HG02623 (cell line): ENCODE measurements at regions not wholly inside any gene's neighbourhood (a gene's known extent, or its start where the extent isn't known, plus 50 kb on each side); places are given as distances from the start of the nearest gene placed in this dataset.

Source experiments
- ATAC-seq: cut with Tn5 transposase; IDR thresholded peaks from one replicate; pipeline ENCODE4 v1.9.1; 2021; ENCODE audit warnings: moderate library complexity; ENCODE audit not compliant: unreplicated experiment

DNA sequence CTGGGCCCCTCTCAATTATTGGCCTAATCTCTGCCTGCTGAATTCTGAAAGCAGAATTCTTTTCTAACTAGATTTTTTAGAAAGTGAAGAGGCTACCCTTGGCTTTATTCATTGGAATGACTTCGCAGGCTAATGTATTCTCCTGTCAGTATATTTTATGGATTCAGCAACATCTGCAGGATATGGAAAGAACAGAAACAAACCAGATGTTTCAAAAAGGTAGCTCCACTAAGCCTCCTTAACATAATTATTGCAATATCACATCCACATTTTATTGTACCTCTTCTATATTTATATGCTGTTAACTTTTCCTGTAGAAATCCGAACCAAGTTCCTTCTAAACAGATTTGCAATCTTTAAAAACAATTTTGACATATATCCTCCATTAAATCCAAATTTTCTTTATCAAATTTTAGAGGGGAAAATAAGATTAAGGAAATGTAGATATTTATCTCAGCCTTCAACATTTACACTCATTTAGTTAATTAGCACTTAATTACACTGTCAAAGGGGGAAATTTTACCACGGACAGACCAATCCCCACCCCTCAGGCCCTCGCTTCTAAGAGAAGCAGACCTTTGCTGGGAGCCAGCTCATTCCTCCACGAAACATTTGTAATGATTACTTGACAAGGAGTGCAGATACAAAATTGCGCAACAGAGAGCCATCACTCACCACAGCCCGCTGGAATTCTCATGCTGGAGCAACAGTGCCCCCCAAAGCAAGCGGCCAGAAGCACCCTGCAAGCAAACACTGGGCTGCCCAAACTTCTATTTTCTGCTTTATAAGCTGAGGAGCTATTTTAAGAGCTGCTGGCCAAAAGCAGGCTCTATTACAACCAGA, 253.4 kb downstream of the ETAA1 start:
- no peak for ATAC-seq

DNA sequence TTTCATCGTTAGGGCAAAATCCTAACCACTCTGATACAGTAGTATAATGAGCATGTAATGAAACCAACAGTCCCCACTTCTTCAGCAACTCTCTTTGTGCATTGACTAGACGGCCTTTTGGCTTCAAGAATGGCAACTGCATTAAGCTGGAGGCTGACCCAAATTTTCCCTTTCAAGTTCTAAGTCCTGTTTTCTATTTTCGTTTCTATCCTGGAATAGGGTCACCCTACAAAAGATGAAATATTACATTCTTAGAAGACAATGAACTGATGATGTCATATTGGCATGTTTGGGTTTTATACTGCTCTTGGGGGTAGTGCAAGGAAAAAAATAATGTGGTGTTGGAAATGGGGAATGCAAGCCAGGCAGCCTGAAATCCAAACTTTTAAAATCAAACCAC, 254.4 kb downstream of the ETAA1 start:
- no peak for ATAC-seq

DNA sequence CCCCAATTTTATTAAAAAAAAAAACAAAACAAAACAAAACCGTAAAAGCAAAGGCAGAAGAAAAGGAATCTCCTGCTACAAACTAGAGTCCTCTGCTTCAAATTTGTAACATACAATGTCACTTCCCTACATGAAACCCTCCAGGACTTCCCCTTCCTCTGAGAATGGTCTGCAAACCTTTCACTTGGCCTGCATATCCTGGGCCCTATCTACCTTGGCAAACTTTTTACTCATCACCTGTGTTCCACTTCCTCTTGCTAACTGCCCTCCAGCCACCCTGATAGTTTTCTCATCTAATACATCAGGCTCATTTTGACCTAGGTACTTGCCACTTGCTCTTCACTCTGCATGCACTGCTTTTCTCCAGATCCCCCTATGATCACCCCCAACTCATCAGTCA, 255.5 kb downstream of the ETAA1 start:
- ATAC-seq, result no peak

DNA sequence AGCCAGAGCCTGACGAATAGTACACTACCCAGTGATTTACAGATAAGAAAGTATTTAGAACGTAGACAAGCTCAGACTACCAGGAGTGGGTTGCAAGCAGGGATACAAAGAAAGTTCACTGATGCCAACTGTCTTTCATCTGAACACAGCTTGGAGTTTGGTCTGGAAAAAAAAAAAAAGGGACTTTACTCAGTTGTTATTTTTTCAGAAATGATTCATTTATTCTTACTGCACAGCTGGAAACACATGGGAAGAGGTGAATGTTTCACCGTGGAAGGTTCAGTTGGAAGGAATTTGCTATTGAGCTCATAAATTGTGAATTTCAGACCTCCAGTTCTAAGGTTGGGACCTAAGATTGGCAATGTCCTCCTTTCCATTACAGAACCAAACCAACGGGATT, 259.7 kb downstream of the ETAA1 start:
- ATAC-seq, result no peak

DNA sequence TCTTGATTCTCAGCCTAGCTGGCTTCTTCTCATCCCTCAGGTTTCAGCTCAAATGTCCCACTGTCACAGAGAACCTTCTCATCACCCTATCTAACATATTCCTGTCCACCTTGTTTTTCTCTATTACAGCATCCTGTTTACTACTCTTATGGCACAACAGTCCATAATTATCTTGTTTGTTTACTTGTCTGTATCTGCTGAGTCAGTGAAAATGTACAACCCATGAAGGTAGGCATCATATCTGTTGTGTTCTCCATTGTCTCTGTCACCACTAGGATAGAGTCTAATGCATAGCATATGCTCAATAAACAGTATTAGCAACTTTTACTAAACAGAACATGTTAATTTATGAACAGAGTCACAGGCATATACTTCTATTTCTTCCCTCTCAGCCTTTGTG, 261.7 kb downstream of the ETAA1 start:
- ATAC-seq, result no peak

DNA sequence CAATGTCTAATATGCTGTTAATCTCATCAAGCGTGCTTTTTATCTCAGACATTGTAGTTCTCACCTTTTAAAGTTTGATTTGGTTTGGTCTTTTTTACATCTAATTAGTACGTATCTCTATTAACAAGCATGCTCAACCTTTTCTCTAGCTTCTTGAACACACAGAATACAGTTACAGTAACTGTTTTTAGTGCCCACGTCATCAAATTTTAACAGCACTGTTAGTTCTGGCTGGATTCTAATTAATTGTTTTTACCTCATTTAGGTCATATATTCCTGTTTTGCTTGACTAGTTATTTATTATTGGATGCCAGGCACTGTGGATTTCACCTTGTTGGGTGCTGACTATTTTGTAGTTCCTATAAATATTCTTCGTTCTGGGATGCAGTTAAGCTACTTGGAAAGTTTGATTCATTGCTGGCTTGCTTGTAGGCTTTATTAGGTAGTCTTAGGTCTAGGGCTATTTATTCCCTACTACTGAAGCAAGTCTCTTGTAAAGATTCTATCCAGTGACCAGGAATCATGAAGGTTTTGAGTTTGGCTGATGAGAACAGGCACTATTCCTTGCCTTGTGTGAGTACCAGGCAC, 263.0 kb downstream of the ETAA1 start:
- no peak for ATAC-seq

DNA sequence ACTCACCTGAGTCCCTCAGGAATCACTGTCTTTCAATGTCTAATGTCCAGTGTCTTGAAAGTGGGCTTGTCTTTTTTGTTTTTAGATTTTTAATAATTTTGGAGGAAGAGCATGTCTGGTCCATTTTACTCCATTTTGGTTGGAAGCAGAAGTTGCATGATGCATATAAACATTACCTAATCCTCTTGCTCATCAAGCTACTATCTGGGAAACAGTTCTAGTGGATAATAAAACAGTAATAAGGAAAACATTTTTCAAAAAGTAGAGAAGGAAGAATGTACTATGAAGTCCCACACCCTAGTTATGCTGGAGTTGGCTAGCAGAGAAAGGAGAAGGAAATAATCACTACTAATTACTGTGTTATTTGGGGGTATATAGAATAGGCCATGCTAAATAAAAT, 263.7 kb downstream of the ETAA1 start:
- no peak for ATAC-seq

DNA sequence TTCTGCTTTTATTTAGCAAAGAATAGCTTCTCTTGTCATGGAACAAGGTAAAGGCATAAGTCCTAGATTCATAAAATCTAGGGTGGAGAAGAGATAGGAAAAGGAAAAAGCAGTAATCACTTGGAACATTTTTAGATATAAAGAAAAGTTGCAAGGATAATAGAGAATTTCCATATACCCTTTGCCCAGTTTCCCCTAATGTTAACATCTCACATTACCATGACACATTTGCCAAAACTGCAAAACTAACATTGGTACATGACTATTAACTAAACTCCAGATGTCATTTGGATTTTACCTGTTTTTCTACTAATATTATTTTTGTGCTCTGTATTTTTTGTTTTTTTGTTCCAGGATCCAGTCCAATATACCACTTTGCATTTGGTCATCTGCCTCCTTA, 265.1 kb downstream of the ETAA1 start:
- ATAC-seq, result no peak

DNA sequence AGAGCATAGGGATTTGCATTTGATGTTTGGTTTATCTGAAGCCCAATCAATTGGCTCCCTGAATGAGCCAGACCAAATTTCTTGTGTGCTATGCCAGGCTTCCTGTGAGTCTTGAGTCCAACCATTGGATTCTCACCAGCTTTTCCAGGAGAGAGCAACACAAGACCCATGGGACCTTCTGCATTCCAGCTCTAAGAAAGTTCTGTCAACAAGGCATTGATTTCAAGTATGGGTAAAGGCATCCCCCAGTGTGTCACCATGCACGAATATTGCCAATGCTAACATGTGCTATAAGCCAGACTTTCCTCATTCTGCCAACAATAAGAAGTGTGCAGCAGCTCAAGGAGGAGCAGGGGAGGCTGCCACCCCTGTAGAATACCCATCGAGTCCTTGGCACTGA, 266.6 kb downstream of the ETAA1 start:
- no peak for ATAC-seq

DNA sequence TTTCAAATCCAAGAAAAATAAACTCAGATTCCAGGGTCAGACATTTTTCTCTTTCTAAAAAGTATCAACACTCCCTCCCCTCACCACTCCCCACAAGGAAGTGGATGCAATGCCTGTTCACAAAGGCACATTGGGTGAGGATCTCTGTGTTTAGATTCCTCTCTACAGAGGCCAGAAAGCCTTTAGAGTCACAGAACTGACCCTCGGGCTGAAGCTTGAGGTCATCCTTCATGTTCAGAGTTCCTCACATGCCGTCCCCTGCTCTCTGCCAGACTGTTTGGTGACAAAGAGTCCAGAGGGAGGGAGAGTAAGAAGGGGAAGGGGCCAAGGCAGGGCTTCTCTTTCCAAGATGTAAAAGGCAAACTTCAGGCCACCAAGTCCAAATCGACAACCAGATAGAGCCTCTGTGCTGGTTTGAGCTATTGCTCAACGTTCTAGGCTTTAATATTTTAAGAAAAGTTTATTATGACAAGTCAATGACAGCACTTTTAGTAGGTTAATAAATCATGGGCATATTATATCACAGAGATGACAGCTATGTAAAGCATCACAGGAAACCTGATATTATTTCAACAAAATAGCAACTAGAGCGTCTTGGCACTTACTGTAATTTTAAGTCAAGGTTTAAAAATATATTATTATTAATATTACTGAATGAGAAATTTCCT, 269.4 kb downstream of the ETAA1 start:
- ATAC-seq, result no peak

DNA sequence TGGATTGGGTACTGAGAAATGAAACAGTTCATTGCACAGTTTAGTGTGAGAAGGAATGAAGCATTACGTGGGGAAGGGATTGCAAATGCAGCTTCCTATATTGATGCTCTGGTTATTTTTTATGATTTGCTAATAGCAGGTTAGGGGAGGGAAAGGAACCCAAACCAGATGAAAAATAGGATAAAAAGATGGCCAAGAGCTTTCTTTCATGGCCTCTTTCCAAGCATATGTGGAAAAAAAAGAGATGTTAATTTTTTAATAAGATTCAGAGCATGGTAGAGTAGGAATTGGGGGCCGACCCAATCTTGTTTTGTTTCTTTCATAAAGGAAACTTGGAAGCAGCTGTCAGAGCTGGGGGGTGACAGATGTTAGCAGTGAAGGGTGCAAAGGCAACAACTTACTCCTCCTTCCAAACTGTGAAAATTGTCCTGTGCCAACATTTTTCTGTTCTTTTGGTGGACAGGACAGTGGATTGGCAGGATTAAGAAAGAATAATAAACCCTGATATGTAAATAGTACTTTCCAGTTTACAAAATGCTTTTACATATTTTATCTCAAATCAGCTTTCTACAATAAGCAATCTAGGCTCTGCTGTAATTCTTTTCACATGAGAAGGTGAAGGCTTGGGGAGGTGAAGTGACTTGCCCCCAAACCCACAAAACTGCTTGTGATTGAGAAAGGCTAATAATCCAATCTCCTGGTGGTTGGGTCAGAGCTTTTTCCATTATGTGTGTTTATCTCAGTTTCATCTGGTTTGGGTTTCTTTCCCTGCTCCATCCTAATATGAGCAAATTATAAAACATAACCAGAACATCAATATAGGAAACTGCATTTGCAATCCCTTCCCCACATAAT, 270.1 kb downstream of the ETAA1 start:
- no peak for ATAC-seq

DNA sequence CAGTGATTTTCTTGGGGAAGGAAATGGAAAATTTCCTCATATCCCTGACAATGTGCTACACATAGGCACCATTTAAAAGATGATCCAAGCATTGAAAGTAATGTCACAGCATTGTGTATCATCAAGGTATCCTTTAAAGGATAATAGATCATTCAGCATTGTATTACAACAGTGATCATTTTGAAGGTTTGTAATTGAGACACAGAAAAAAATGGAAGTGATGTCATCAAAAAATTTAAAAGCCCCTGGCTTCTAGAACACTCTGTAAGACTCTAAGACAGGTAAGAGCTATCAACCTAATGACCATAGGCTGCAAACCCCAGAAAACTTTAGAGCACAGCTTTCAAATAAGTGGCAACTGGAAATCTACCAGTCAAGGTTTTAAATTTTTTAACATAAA, 271.4 kb downstream of the ETAA1 start:
- no peak for ATAC-seq

DNA sequence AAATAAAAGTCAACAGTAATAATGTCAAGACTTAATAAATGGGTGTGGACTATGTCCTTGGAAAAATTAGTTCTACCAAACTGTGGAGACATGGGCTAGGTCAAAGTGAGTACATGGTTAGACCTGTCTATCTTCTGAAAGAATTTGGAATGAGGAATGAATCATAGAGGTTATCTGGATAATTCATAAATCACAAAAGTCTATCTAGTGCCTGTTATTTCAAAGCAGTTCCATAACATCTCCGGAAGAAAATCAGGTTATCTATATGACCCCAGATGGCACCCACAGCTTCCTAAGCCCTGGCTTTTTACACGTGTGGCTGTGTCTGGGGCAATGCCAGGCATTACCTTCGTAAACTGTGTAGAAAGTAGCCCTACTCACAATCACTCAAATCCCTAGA, 272.0 kb downstream of the ETAA1 start:
- ATAC-seq, result no peak

DNA sequence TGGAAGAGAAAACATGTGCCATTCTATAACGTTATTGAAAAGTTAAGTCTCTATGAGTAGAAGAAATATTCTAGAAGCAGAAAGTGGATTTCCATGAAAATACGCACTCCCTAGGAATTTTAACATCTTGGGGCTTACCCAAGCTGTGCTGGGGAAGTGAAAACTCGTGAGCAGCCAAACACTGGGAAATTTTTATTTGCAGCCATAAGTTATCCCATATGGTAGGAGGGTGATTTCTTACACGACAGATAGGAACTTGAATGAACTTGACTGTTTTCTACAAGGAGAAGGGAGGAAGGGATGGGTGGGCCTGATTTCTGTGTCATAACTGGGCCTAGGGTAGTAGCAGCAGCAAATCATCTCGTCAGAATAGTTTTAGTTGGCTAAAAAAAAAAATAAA, 272.6 kb downstream of the ETAA1 start:
- ATAC-seq, result no peak

DNA sequence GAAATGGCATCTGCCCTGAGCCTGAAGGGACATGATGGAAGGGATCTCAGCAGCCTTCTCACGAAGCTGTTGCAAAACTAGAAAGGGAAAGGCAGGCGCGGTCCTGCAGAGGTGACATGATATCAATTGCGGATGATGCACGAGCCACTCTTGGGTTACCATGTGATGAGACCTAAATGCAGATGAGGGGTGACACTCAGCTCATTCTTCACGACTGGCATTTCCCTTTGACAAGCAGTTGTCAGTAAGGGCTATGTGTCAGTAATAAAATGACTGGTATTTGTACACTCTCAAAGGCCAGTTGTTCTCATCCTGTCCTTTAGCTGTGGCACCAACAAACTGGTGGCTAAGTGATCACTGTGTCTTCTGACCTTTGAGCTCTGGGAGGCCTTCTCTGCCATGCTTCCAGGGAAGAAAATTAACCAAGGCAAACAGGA, 273.6 kb downstream of the ETAA1 start:
- no peak for ATAC-seq

DNA sequence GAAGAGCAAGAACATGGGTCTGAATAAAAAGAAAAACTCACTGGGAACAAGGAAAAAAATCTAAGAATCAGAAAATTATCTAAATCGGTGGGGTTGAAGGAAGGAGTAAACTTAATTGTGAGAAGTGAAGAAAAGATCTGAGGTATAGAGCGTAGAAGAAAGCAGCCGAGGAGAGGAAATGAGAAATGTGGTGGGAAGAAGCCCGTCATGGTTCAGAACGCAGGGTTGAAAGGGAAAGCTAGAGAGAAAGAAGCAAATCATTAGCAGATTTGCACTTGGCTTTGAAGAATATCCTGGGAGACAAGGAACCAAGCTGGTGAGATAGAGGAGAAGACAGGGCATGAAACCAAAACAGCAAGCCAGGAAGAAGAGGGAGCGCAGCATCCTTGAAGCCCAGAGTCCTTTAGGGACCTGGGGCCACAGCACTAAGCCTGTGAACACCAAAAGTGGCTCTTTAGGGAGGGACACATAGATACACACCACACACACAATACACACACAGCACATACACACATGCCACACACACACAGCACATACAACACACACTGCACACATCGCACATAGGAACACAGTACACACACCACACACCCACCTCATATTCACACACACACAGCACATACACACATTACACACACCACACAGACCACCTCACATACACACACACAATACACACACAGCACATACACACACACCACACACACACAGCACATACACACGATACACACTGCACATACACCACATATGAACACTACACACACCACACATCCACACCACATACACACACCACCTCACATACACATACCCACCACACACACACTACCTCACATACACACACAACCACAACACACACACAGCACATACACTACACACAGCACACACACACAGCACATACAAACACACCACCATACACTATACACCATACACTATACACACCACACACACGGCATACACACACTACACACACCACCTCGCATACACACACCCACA, 274.6 kb downstream of the ETAA1 start:
- no peak for ATAC-seq

DNA sequence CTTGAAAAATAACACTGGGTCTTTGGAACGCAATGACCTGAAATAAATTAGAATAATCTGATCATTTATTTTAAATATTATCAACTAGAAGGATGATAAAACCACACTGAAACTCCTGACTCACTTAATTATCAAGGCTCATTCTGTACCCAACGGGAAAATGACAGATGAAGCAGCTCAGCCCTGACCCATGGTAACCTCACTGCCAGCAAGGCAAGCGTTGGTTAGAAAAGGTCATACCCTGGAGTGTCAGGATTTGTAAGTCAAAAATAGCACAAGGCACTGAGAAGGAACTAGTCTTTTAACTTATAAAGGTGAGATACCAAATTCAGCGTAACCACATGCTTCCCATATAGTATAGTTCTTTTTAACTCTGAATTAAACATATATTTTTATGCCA, 277.5 kb downstream of the ETAA1 start:
- no peak for ATAC-seq

DNA sequence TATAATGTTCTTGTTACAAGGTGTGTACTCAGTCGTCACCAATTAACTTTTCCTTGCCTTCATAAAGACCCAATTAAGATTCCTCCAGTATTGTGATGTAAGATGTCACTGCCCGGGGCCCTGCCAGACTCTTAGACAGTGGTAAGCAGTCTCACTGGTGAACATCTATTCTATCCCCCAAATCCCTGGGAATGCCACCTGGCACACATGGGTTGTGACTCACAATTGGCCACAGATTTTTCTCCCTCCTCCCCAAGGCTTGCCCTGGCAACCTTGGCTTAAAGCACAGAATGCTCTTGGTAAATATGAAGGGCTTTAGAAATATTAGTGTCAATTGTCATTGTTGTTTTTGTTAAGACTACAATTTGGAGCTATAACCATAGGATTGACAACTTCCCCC, 287.9 kb downstream of the ETAA1 start:
- ATAC-seq, result no peak

DNA sequence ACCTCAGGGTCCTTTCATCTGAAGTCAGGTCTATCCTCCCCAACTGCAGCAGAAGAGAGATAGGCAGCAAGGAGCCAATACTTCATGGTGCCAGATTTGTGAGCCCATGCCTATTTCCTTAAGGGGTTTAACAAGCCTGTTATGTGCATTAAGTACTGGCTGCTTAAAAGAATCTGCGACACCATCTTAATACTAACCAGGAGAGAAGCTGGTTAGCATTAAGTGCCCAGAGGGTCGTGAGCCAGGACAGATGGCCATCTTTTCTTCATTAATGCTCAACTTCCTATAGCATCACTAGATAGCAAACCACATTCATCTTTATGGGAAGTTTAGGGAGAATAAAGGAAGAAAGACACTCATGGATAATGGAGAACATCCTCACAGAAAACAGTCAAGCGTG, 289.1 kb downstream of the ETAA1 start:
- no peak for ATAC-seq

DNA sequence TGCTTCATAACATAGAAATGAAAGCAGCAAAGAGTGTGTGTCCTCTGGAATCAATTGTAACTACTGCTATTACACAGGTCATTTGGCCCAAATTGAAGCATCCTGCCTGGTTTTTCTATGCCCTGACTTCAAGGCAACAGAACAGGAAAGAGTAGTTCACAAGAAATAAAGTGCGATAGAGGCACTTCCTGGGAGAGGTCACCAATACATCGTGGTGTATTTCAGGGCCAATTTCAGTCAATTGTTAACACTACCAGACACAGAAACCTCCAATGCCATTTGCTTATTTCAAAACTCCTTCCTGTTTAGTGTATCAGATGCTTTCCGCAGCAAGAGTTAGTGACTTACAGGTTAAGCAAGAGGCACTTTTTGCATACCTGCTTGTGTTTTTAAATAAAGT, 292.1 kb downstream of the ETAA1 start:
- no peak for ATAC-seq
